Keratinocyte (primary cell): ENCODE measurements at regions not wholly inside any gene's neighbourhood (a gene's known extent, or its start where the extent isn't known, plus 50 kb on each side); places are given as distances from the start of the nearest gene placed in this dataset.

Source experiments
- DNase-seq: peaks from one replicate; pipeline ENCODE4 v3.0.0-alpha.2; 2011; ENCODE audit warnings: low read depth, missing footprints, low spot score
- FAIRE-seq: peaks from 2 replicates; lab custom pipeline; 2011; peaks lifted over from hg19 to GRCh38; lab: Jason Lieb, UNC
- H2AFZ ChIP-seq: 2 replicates; pipeline ENCODE4 v1.6.0; 2012; ENCODE audit warnings: low read length, control low read depth, inconsistent platforms; ENCODE audit not compliant: control insufficient read depth
- H3K27ac ChIP-seq: 2 replicates; pipeline ENCODE4 v1.5.1; 2011; ENCODE audit warnings: low read length; ENCODE audit not compliant: control insufficient read depth, insufficient read depth
- H3K27me3 ChIP-seq: 3 replicates; pipeline ENCODE4 v1.6.0; 2011; ENCODE audit warnings: low read length; ENCODE audit not compliant: control insufficient read depth, insufficient read depth; ENCODE audit errors: extremely low read depth
- H3K36me3 ChIP-seq, 2 experiments: 2 replicates in 1 of 2; 3 replicates in 1 of 2; pipeline ENCODE4 v1.5.1; 2011; ENCODE audit warnings: low read length in 2 of 2, mild to moderate bottlenecking in 1 of 2; ENCODE audit not compliant: control insufficient read depth in 2 of 2, insufficient read depth in 2 of 2; ENCODE audit errors: extremely low read depth in 1 of 2
- H3K4me1 ChIP-seq: 3 replicates; pipeline ENCODE4 v1.5.1; 2011; ENCODE audit warnings: low read length; ENCODE audit not compliant: control insufficient read depth, insufficient read depth; ENCODE audit errors: extremely low read depth
- H3K4me2 ChIP-seq: 3 replicates; pipeline ENCODE4 v1.6.0; 2011; ENCODE audit warnings: low read depth, low read length; ENCODE audit not compliant: control insufficient read depth, insufficient read depth; ENCODE audit errors: extremely low read depth
- H3K4me3 ChIP-seq, 3 experiments: fragments of 200-600 bp in 1 of 3; sonication (generic) in 1 of 3; 2 replicates in 2 of 3; 3 replicates in 1 of 3; pipeline ENCODE4 v1.5.1; 2011 to 2016; ENCODE audit warnings: low read length in 3 of 3, mild to moderate bottlenecking in 3 of 3, control low read depth in 2 of 3, inconsistent platforms in 1 of 3, low read depth in 1 of 3, mixed read lengths in 1 of 3, mixed run types in 1 of 3, moderate library complexity in 1 of 3; ENCODE audit not compliant: control insufficient read depth in 2 of 3, insufficient read depth in 2 of 3; ENCODE audit errors: extremely low read depth in 1 of 3
- H3K79me2 ChIP-seq: 2 replicates; pipeline ENCODE4 v1.6.0; 2012; ENCODE audit warnings: low read length; ENCODE audit not compliant: control insufficient read depth, insufficient read depth
- H3K9ac ChIP-seq: 3 replicates; pipeline ENCODE4 v1.6.0; 2011; ENCODE audit warnings: low read length; ENCODE audit not compliant: control insufficient read depth, insufficient read depth; ENCODE audit errors: extremely low read depth
- H3K9me1 ChIP-seq: 3 replicates; pipeline ENCODE4 v1.6.0; 2011; ENCODE audit warnings: low read length; ENCODE audit not compliant: control insufficient read depth, insufficient read depth; ENCODE audit errors: extremely low read depth
- H3K9me3 ChIP-seq: 2 replicates; pipeline ENCODE4 v1.5.1; 2012; ENCODE audit warnings: low read depth, low read length; ENCODE audit not compliant: control insufficient read depth
- H4K20me1 ChIP-seq: 3 replicates; pipeline ENCODE4 v1.6.0; 2011; ENCODE audit warnings: low read length; ENCODE audit not compliant: control insufficient read depth, insufficient read depth; ENCODE audit errors: extremely low read depth
- CTCF ChIP-seq, 3 experiments: IDR thresholded peaks in 1 of 3; conservative IDR thresholded peaks in 1 of 3; optimal IDR thresholded peaks in 1 of 3; 2 replicates in 2 of 3; 3 replicates in 1 of 3; pipeline versions ENCODE3 to v1.5.1; 2011; ENCODE audit warnings: low read length in 3 of 3, mild to moderate bottlenecking in 3 of 3, moderate library complexity in 2 of 3, control low read depth in 1 of 3, inconsistent platforms in 1 of 3; ENCODE audit not compliant: insufficient read depth in 2 of 3; ENCODE audit errors: extremely low read depth in 1 of 3
- EZH2 ChIP-seq: IDR thresholded peaks from one replicate; pipeline ENCODE4 v1.6.1; 2012; ENCODE audit warnings: inconsistent platforms, mild to moderate bottlenecking, low read length, moderate library complexity
- dilution Hi-C: fragments of 300-500 bp; cut with MboI; formaldehyde crosslinking; loops from one replicate; pipeline ENCODE4 v1.7.0; 2020; ENCODE audit warnings: low sequenced_read_pairs; ENCODE audit not compliant: extremely low pct_ligation_motif_present

GRCh38 chr2:65992198-65992554 is 442.7 kb upstream of the MEIS1 start:
- Histone ChIP-seq H3K4me2 (no peak overlapping the region), H3K9me3 (no peaks in the 10 kb centered on the region), H3K27ac (no peak overlapping the region), H3K9ac (no peak overlapping the region), H3K27me3 (no peaks in the 10 kb centered on the region), H3K4me1 (no peaks in the 10 kb centered on the region), H3K79me2 (no peaks in the 10 kb centered on the region), H3K4me3 (no peak overlapping the region), H3K36me3 (no peaks in the 10 kb centered on the region), H2AFZ (no peak overlapping the region), H4K20me1 (no peaks in the 10 kb centered on the region), H3K9me1 (no peaks in the 10 kb centered on the region)
- dilution Hi-C loops = no loop called here
- no peak for TF ChIP-seq EZH2
- no peak for TF ChIP-seq CTCF (optimal IDR thresholded peaks at IDR 0.05 in 1 of 3, IDR thresholded peaks at IDR 0.05 in 1 of 3, conservative IDR thresholded peaks at IDR 0.05 in 1 of 3; ENCODE audit: extremely low read depth in 1 of 3, insufficient read depth in 2 of 3, low read length in 3 of 3)
- FAIRE-seq = no peak
- no peak for DNase-seq

- no peak overlapping the region for H3K4me3 ChIP-seq
- no peaks in the 10 kb centered on the region for H4K20me1 ChIP-seq
- H3K79me2 ChIP-seq = no peaks in the 10 kb centered on the region
- no peaks in the 10 kb centered on the region for H3K9me1 ChIP-seq
- no peaks in the 10 kb centered on the region for H3K27me3 ChIP-seq
- no peak overlapping the region for H3K4me2 ChIP-seq
- no peak overlapping the region for H2AFZ ChIP-seq
- no peaks in the 10 kb centered on the region for H3K9me3 ChIP-seq
- no peak overlapping the region for H3K9ac ChIP-seq
- no peak for TF ChIP-seq EZH2
- TF ChIP-seq CTCF (optimal IDR thresholded peaks at IDR 0.05 in 1 of 3, IDR thresholded peaks at IDR 0.05 in 1 of 3, conservative IDR thresholded peaks at IDR 0.05 in 1 of 3; ENCODE audit: extremely low read depth in 1 of 3, insufficient read depth in 2 of 3, low read length in 3 of 3) = no peak
- dilution Hi-C loops = no loop called here
- DNase-seq (no peak), FAIRE-seq (no peak)
- no peaks in the 10 kb centered on the region for H3K36me3 ChIP-seq
- no peaks in the 10 kb centered on the region for H3K4me1 ChIP-seq
- no peak overlapping the region for H3K27ac ChIP-seq
Observed at GRCh38 chr2:65991381-65992197, 443.3 kb upstream of the MEIS1 start.
